Subcutaneous abdominal adipose tissue (tissue), 5 donors: ENCODE measurements at regions not wholly inside any gene's neighbourhood (a gene's known extent, or its start where the extent isn't known, plus 50 kb on each side); places are given as distances from the start of the nearest gene placed in this dataset.

ENCODE experiments used
- H3K27ac ChIP-seq: one replicate; pipeline ENCODE4 v1.7.0; 2013; ENCODE audit warnings: low read depth, mild to moderate bottlenecking, inconsistent platforms, low read length, moderate library complexity
- H3K27me3 ChIP-seq, 5 donors: one replicate each; pipeline ENCODE4 v1.7.0; 2013; ENCODE audit warnings: low read length in 5 of 5, inconsistent platforms in 1 of 5; ENCODE audit not compliant: control insufficient read depth in 5 of 5, insufficient read depth in 4 of 5
- H3K36me3 ChIP-seq, 5 donors: one replicate each; pipeline ENCODE4 v1.7.0; 2013; ENCODE audit warnings: low read length in 5 of 5; ENCODE audit not compliant: control insufficient read depth in 5 of 5, insufficient read depth in 5 of 5
- H3K4me1 ChIP-seq, 5 donors: one replicate each; pipeline ENCODE4 v1.7.0; 2013; ENCODE audit warnings: low read length in 5 of 5, mild to moderate bottlenecking in 3 of 5, moderate library complexity in 1 of 5; ENCODE audit not compliant: control insufficient read depth in 5 of 5, insufficient read depth in 5 of 5
- H3K4me3 ChIP-seq, 5 donors: one replicate each; pipeline ENCODE4 v1.7.0; 2013; ENCODE audit warnings: low read length in 5 of 5, low read depth in 1 of 5
- H3K9ac ChIP-seq, 5 donors: one replicate each; pipeline ENCODE4 v1.7.0; 2013; ENCODE audit warnings: low read length in 5 of 5, mild to moderate bottlenecking in 4 of 5, moderate library complexity in 3 of 5
- H3K9me3 ChIP-seq, 5 donors: one replicate each; pipeline ENCODE4 v1.7.0; 2013; ENCODE audit warnings: low read length in 5 of 5; ENCODE audit not compliant: control insufficient read depth in 5 of 5
- donor health status: healthy.
- donor health status: healthy.
- donor health status: healthy.
- donor health status: healthy.
- donor health status: healthy.

DNA sequence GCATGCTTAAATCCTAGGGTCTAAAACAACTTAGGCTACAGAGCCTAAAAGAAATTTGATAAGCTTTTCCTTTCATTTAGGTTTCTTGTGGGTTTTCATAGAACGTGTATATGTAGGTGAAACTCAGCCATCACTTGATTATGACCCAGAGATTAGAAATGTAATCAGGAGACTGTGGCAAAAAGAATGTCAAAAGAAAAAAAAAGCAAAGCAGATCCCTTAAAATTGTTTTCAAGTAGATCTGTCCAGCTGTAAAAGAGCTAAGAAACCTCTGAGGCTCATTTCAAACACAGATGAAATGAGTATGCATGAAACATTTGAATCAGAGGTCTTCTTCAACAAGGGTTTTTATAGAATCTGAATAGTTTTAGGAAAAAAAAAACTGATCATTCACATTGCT lies 341.3 kb upstream of the PRDM1 start:
- Histone ChIP-seq H3K36me3 (no peaks in the 10 kb centered on the region), H3K27me3 (no peaks in the 10 kb centered on the region), H3K27ac (no peak overlapping the region), H3K4me1 (peaks cover 0 to 3% (median 0%) of the 10 kb centered on the region in 5 donors), H3K4me3 (no peak overlapping the region), H3K9ac (no peak overlapping the region), H3K9me3 (no peaks in the 10 kb centered on the region)

DNA sequence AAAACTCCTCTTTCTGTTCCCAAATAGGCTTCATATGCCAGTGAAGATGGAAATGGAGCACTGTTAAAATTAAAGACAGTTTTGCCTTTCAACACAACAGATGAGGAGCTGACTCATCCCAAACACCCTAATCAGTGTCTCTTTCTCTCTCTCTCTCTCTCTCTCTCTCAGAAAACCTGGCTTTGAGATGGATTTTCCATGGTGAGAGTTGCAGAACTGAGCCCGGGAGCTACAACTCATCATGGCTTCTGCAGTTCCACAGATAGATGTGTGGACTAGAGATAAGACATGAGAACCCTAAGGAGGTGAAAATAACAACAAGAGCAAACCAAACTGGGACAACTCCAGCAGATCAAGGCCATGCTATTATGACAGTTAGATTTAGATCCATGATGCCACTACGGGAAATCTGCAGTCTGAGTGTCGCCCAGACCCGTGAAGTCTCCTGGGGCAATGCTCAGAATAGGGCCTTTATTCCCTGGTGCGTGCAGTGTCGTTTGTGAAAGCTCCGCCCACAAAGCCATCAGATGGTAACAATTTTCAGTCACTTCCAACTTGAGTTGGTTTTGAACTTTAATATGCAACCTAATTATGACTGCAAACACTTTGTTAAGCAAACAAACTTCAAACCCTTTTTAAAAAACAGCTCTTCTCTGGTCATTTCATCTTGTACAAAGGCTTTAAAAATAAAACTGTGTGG lies 338.2 kb upstream of the PREP start:
- Histone ChIP-seq H3K27ac (no peak overlapping the region), H3K4me3 (no peak overlapping the region), H3K36me3 (no peaks in the 10 kb centered on the region), H3K4me1 (peaks cover 0 to 1% (median 0%) of the 10 kb centered on the region in 5 donors), H3K27me3 (no peaks in the 10 kb centered on the region), H3K9me3 (peaks cover 0 to 3% (median 0%) of the 10 kb centered on the region in 5 donors), H3K9ac (no peak overlapping the region)

DNA sequence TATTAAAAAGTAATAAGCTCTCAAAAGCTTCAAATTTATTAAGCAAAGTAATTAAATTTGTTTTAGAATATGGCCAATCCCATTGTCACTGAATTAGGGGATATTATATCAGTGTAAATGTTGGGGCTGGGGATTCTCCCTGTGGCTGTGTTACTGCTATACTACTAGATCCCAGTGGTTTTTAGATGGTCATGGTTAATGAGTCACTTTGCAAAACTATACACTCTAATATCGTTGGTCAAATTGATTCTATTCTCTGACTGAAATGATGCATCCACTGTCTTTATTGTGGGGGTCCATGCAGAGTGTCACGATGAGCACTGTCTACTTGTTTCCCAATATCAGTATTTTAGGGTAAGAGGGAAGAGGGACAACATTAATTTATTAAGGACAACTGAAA lies 336.9 kb upstream of the PREP start:
- no peaks in the 10 kb centered on the region for H3K4me1 ChIP-seq
- H3K27ac ChIP-seq, result no peak overlapping the region
- H3K9ac ChIP-seq, result no peak overlapping the region
- H3K36me3 ChIP-seq, result no peaks in the 10 kb centered on the region
- H3K4me3 ChIP-seq, result no peak overlapping the region
- no peaks in the 10 kb centered on the region for H3K27me3 ChIP-seq
- H3K9me3 ChIP-seq, result peaks cover 0 to 3% (median 0%) of the 10 kb centered on the region in 5 donors

DNA sequence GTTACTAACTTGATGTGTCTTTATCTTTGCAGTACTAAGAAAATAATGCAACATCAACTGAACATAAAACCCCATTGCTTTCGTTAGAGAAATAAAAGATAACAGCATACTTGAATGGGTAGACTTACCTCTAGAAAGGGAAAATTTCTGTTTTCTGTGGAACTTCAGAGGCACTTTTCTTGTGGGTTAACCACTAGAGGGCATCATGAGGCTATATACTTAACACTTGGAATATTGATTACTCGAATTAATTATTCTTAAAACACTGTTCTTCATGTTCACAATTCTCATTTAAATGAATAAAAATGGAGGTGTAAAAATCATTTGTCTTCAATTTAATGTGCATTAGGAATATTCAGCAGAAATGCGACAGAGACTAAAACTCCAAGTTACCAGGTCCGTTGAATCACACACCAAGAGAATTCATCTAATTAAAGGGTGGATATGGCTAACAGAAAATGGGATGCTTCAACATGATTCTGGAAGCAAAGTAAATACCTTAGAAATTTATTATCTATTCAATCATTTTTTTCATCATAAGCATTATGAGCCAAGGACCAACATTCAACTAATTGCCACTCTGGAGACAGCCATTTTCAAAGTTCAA lies 330.8 kb upstream of the PREP start:
- Histone ChIP-seq H3K27ac (no peak overlapping the region), H3K4me3 (no peak overlapping the region), H3K9me3 (peaks cover 0 to 3% (median 0%) of the 10 kb centered on the region in 5 donors), H3K9ac (no peak overlapping the region), H3K4me1 (peaks cover 0 to 5% (median 4%) of the 10 kb centered on the region in 5 donors), H3K27me3 (no peaks in the 10 kb centered on the region), H3K36me3 (no peaks in the 10 kb centered on the region)

DNA sequence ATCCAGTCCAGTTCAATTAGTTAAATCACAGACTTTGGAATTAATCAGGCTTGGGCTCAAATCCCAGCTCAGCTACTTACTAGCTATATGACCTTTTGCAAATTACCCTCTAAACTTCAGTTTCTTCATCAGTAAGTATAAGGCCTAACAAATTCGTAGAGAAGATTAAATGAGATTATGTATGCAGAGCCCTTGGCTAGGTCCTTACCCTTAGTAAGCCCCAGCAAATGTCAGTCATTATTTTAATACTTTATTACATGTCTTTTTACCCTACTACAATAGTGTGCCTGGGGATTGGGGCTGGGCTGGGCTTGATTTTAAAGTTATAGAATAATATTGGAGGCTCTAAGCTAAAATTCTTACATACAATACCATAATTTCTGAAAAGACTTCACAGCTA lies 326.1 kb upstream of the PREP start:
- H3K27ac ChIP-seq, result no peak overlapping the region
- no peak overlapping the region for H3K4me3 ChIP-seq
- H3K36me3 ChIP-seq, result no peaks in the 10 kb centered on the region

DNA sequence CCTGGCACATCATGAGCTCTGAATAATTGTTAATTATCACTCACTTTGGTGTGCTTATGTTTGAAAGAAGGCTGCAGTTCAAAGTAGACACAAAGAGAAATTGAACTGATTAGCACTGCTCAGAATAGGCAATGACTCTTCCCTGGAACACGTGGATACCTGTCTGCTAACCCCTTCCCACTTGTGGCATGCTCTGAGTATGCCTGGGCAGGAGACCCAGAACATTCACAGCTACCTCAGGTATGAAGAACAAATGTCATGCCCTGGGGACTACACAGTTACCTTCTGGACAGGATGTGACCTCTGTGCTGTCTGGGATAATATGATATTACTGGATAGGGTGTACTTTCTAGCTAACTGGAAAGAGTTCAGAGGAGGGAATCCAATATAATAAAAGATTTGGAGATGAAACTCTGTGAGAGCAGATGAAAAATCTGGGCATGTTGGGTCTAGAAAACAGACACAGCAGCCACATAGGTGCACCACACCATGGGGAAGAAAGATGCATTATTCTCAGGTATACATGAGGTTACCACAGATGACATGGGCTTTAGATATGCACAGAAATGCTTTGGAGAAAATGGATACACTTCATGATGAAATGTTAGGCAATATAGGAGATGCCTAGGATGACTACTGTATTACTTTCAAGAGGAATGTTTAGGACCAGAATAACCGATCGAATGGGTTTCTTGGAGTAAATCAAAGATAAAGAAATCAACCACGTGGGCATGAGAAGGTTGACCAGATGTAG lies 324.2 kb upstream of the PREP start:
- H3K27me3 ChIP-seq, result no peaks in the 10 kb centered on the region
- no peaks in the 10 kb centered on the region for H3K9me3 ChIP-seq
- no peak overlapping the region for H3K4me3 ChIP-seq
- H3K9ac ChIP-seq, result no peak overlapping the region
- peaks cover 0 to 5% (median 4%) of the 10 kb centered on the region in 5 donors for H3K4me1 ChIP-seq
- no peak overlapping the region for H3K27ac ChIP-seq
- no peaks in the 10 kb centered on the region for H3K36me3 ChIP-seq

More for the DNA sequence above, 326.1 kb upstream of the PREP start:
- Histone ChIP-seq H3K4me1 (peaks cover 0 to 5% (median 4%) of the 10 kb centered on the region in 5 donors), H3K9me3 (no peaks in the 10 kb centered on the region), H3K27me3 (no peaks in the 10 kb centered on the region), H3K9ac (no peak overlapping the region)

DNA sequence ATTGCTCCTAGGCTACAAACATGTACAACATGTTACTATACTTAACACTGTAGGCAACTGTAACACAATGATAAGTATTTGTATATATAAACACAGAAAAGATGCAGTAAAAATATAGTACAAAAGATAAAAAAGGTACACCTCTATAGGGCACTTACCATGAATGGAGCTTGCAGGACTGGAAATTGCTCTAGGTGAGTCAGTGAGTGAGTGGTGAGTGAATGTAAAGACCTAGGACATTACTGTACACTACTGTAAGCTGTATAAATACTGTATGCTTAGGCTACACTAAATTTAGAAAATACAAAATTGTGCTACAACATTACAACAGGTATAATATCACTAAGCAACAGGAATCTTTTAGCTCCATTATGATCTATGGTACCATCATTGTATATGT lies 312.0 kb upstream of the PREP start:
- no peaks in the 10 kb centered on the region for H3K27me3 ChIP-seq
- no peak overlapping the region for H3K4me3 ChIP-seq
- no peak overlapping the region for H3K27ac ChIP-seq
- H3K4me1 ChIP-seq, result no peaks in the 10 kb centered on the region
- no peak overlapping the region for H3K9ac ChIP-seq
- no peaks in the 10 kb centered on the region for H3K36me3 ChIP-seq
- H3K9me3 ChIP-seq, result peaks cover 0 to 4% (median 3%) of the 10 kb centered on the region in 5 donors

DNA sequence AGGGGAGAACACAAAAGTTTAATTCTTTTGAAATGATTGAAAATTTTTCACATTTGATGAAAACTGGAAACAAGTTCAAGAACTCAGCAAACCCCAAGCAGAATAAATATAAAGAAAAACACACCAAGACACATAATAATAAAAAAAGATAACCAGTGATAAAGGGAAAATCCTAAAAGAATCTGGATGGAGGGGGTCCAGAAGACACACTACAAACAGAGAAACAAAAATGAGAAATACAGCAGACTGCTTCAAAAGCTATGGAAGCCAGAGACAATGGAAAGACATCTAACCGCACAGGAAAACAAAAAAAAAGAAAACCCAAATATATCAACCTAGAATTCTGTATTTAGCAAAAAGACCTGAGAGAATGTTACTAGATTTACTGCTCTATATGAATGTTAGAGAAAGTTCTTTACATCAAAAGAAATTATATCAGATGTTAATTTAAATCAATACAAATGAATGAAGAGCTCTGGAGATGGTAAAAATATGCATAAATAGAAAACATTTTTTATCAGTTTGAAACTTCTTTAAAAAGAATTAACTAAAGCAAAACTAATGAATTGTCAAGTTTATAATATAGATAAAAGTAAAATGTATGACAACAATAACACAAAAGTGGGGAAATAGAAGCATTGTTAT lies 310.7 kb upstream of the PREP start:
- no peak overlapping the region for H3K27ac ChIP-seq
- H3K9ac ChIP-seq, result no peak overlapping the region
- no peaks in the 10 kb centered on the region for H3K4me1 ChIP-seq
- peaks cover 0 to 4% (median 3%) of the 10 kb centered on the region in 5 donors for H3K9me3 ChIP-seq
- H3K36me3 ChIP-seq, result no peaks in the 10 kb centered on the region
- H3K4me3 ChIP-seq, result no peak overlapping the region
- H3K27me3 ChIP-seq, result no peaks in the 10 kb centered on the region

DNA sequence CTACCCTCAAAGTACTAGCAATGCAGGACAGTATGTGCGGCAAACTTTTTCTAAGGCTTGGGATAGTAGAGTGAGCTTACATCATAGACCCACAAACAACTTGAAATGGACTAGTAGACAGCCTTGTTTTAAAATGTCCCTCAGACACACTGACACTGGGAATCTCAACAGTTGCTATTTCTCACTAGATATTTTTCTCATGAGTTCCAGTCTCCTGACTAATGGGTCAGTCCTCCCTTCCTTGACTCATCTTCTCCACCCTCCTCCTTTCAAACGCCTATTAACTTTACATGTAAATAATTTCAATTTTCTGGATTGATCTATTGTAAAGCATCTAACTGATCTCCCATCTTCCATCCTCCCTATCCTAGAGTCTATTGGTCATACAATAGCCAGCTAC lies 308.3 kb upstream of the PREP start:
- H3K9ac ChIP-seq, result no peak overlapping the region
- peaks cover 0 to 4% (median 3%) of the 10 kb centered on the region in 5 donors for H3K9me3 ChIP-seq
- no peaks in the 10 kb centered on the region for H3K36me3 ChIP-seq
- no peaks in the 10 kb centered on the region for H3K4me1 ChIP-seq
- no peaks in the 10 kb centered on the region for H3K27me3 ChIP-seq
- H3K4me3 ChIP-seq, result no peak overlapping the region
- no peak overlapping the region for H3K27ac ChIP-seq

DNA sequence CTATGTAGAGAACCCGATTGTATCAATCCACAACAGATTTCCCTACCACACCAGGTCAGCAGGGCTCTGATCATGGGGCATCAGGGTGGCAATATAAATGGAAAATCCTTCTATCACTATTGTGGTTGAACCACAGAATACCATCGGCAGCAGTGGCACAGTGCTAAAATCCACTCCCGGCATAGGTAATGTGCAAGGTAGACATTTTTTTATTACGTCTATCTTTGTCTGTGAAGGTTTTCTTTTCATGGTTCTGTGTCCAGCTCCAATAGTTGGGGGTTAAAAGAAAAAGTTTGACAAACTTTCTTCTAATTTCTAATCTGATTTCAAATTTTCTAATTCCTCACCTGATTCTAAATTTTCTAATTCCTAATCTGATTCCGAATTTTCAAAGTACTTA lies 302.7 kb upstream of the PREP start:
- Histone ChIP-seq H3K27ac (no peak overlapping the region), H3K36me3 (no peaks in the 10 kb centered on the region)

More for the DNA sequence above, 302.7 kb upstream of the PREP start:
- no peak overlapping the region for H3K4me3 ChIP-seq
- no peak overlapping the region for H3K9ac ChIP-seq
- H3K4me1 ChIP-seq, result no peaks in the 10 kb centered on the region
- no peaks in the 10 kb centered on the region for H3K9me3 ChIP-seq
- no peaks in the 10 kb centered on the region for H3K27me3 ChIP-seq
